SU-DHL-6 (cell line): ENCODE measurements at regions not wholly inside any gene's neighbourhood (a gene's known extent, or its start where the extent isn't known, plus 50 kb on each side); places are given as distances from the start of the nearest gene placed in this dataset.

Source experiments
- EZH2phosphoT487 ChIP-seq: fragments of 200-600 bp; sonication (generic), shearing (Covaris generic); conservative IDR thresholded peaks from 2 replicates; pipeline ENCODE4 v1.6.1; 2018; ENCODE audit warnings: mild to moderate bottlenecking, antibody characterized with exemption, low read length, moderate library complexity, mixed read lengths
- TF ChIP-seq, protein P1 (sequence below): fragments of 200-600 bp; sonication (generic); IDR thresholded peaks from one replicate; pipeline ENCODE4 v1.5.1; 2017; ENCODE audit warnings: antibody characterized with exemption, mild to moderate bottlenecking, low read length, moderate library complexity; ENCODE audit not compliant: insufficient read depth, poor library complexity, severe bottlenecking

DNA sequence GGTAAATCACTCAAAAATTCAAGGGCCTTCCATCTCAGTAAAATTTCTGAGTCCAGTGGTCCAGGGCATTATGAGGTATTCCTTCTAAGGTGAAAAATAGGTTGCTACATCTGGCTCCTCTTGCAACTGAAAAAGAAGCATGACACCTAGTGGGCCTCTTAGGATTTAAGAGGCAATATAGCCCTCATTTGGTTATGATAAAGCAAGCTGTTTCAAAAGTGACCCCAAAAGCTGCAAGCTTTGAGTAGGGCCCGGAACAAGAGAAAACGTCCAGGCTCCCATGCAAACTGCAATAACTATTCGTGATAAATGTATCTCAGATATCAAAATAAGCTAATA is 1910.2 kb upstream of the PRR20A start:
- TF ChIP-seq, protein P1, sequence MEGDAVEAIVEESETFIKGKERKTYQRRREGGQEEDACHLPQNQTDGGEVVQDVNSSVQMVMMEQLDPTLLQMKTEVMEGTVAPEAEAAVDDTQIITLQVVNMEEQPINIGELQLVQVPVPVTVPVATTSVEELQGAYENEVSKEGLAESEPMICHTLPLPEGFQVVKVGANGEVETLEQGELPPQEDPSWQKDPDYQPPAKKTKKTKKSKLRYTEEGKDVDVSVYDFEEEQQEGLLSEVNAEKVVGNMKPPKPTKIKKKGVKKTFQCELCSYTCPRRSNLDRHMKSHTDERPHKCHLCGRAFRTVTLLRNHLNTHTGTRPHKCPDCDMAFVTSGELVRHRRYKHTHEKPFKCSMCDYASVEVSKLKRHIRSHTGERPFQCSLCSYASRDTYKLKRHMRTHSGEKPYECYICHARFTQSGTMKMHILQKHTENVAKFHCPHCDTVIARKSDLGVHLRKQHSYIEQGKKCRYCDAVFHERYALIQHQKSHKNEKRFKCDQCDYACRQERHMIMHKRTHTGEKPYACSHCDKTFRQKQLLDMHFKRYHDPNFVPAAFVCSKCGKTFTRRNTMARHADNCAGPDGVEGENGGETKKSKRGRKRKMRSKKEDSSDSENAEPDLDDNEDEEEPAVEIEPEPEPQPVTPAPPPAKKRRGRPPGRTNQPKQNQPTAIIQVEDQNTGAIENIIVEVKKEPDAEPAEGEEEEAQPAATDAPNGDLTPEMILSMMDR: no peak
- no peak for TF ChIP-seq EZH2phosphoT487
